OCI-LY3 (cell line): ENCODE measurements at regions not wholly inside any gene's neighbourhood (a gene's known extent, or its start where the extent isn't known, plus 50 kb on each side); places are given as distances from the start of the nearest gene placed in this dataset.

ENCODE experiments used
- H2AFZ ChIP-seq: fragments of 200-600, 300-600 bp; shearing (Covaris generic); 2 replicates; pipeline ENCODE4 v1.6.0; 2014; ENCODE audit warnings: antibody characterized with exemption, low read depth, low read length
- H3K27ac ChIP-seq: fragments of 200-600, 300-600 bp; sonication (generic); 2 replicates; pipeline ENCODE4 v1.5.1; 2014; ENCODE audit warnings: mild to moderate bottlenecking, low read length, moderate library complexity, mixed read lengths
- H3K27me3 ChIP-seq: fragments of 200-600, 300-600 bp; sonication (generic); 2 replicates; pipeline ENCODE4 v1.6.1; 2014; ENCODE audit warnings: low read depth, low read length, mixed read lengths
- H3K36me3 ChIP-seq: fragments of 200-600, 300-600 bp; sonication (generic); replicated peaks from 2 replicates; pipeline ENCODE3; 2014; ENCODE audit warnings: low read depth, low read length, mixed read lengths
- H3K4me1 ChIP-seq: fragments of 300-600, 200-600 bp; sonication (generic); 2 replicates; pipeline ENCODE4 v1.6.1; 2014; ENCODE audit warnings: low read length, mixed read lengths
- H3K4me2 ChIP-seq: fragments of 200-600, 300-600 bp; sonication (generic); 2 replicates; pipeline ENCODE4 v1.6.1; 2014; ENCODE audit warnings: low read length, mixed read lengths
- H3K4me3 ChIP-seq: fragments of 300-600, 200-600 bp; sonication (generic); 2 replicates; pipeline ENCODE4 v1.5.1; 2014; ENCODE audit warnings: antibody characterized with exemption, mild to moderate bottlenecking, low read length, moderate library complexity
- H3K79me2 ChIP-seq: fragments of 300-600, 200-600 bp; shearing (Covaris generic); 2 replicates; pipeline ENCODE4 v1.6.1; 2014; ENCODE audit warnings: mild to moderate bottlenecking, low read length, mixed read lengths
- H3K9ac ChIP-seq: fragments of 300-600, 200-600 bp; shearing (Covaris generic); 2 replicates; pipeline ENCODE4 v1.6.0; 2014; ENCODE audit warnings: mild to moderate bottlenecking, low read length, moderate library complexity
- H3K9me3 ChIP-seq: fragments of 200-600, 300-600 bp; shearing (Covaris generic); 2 replicates; pipeline ENCODE4 v1.6.1; 2014; ENCODE audit warnings: low read length, mixed read lengths; ENCODE audit not compliant: insufficient read depth
- H4K20me1 ChIP-seq: fragments of 200-600, 300-600 bp; sonication (generic); 2 replicates; pipeline ENCODE4 v1.6.1; 2016; ENCODE audit warnings: low read length, mixed read lengths; ENCODE audit not compliant: insufficient read depth
- EZH2phosphoT487 ChIP-seq: fragments of 200-600 bp; shearing (Covaris generic); IDR thresholded peaks from 2 replicates; pipeline ENCODE4 v1.6.1; 2018; ENCODE audit warnings: antibody characterized with exemption, mixed run types, low read depth
- TF ChIP-seq, protein P1 (sequence below): fragments of 200-600, 300-600 bp; sonication (generic); IDR thresholded peaks from 2 replicates; pipeline ENCODE4 v1.5.1; 2014; ENCODE audit warnings: antibody characterized with exemption, low read length, low read depth

DNA sequence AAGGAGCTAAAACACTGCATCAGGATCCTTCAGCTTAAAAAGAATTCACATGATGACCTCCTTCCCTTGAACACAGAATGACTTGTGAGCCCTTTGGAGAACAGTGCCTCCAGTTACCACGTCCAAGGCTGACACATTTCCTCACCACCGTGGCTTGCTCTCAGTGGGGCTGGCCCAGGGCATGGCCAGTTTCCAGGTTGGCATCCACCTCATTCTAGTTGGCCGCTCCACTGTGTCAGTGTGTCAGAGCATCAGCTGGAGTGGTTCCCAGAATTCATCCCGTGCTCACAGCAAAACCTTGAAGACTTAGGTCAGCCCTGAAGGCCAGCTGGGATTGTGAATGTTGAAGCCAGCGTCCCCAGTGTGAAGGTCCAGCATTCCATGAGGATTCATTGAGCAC is 158.5 kb downstream of the INSIG2 start:
- no peak overlapping the region for H3K4me2 ChIP-seq
- no peak overlapping the region for H3K27ac ChIP-seq
- TF ChIP-seq, protein P1, sequence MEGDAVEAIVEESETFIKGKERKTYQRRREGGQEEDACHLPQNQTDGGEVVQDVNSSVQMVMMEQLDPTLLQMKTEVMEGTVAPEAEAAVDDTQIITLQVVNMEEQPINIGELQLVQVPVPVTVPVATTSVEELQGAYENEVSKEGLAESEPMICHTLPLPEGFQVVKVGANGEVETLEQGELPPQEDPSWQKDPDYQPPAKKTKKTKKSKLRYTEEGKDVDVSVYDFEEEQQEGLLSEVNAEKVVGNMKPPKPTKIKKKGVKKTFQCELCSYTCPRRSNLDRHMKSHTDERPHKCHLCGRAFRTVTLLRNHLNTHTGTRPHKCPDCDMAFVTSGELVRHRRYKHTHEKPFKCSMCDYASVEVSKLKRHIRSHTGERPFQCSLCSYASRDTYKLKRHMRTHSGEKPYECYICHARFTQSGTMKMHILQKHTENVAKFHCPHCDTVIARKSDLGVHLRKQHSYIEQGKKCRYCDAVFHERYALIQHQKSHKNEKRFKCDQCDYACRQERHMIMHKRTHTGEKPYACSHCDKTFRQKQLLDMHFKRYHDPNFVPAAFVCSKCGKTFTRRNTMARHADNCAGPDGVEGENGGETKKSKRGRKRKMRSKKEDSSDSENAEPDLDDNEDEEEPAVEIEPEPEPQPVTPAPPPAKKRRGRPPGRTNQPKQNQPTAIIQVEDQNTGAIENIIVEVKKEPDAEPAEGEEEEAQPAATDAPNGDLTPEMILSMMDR: no peak
- no peak for TF ChIP-seq EZH2phosphoT487

GRCh38 chr2:118246079-118246478 is 157.8 kb downstream of the INSIG2 start:
- Histone ChIP-seq H2AFZ (no peak overlapping the region), H3K27ac (no peak overlapping the region), H3K4me2 (no peak overlapping the region), H3K9ac (no peak overlapping the region), H4K20me1 (no peaks in the 10 kb centered on the region), H3K4me3 (no peak overlapping the region), H3K27me3 (no peaks in the 10 kb centered on the region), H3K4me1 (peaks cover 11% of the 10 kb centered on the region), H3K9me3 (no peaks in the 10 kb centered on the region), H3K36me3 (no peaks in the 10 kb centered on the region), H3K79me2 (no peaks in the 10 kb centered on the region)
- no peak for TF ChIP-seq EZH2phosphoT487
- TF ChIP-seq, protein P1: no peak

More for the DNA sequence above, 158.5 kb downstream of the INSIG2 start:
- H3K9ac ChIP-seq: no peak overlapping the region
- H2AFZ ChIP-seq: no peak overlapping the region
- no peaks in the 10 kb centered on the region for H3K27me3 ChIP-seq
- no peaks in the 10 kb centered on the region for H3K36me3 ChIP-seq
- peaks cover 11% of the 10 kb centered on the region for H3K4me1 ChIP-seq
- H4K20me1 ChIP-seq: no peaks in the 10 kb centered on the region
- H3K4me3 ChIP-seq: no peak overlapping the region
- no peaks in the 10 kb centered on the region for H3K79me2 ChIP-seq
- no peaks in the 10 kb centered on the region for H3K9me3 ChIP-seq

- Histone ChIP-seq H3K4me1 (peaks cover 7% of the 10 kb centered on the region), H3K79me2 (no peaks in the 10 kb centered on the region), H3K36me3 (no peaks in the 10 kb centered on the region), H3K27ac (no peak overlapping the region), H3K27me3 (no peaks in the 10 kb centered on the region), H3K4me2 (no peak overlapping the region), H3K9ac (no peak overlapping the region), H3K9me3 (no peaks in the 10 kb centered on the region), H2AFZ (no peak overlapping the region), H4K20me1 (no peaks in the 10 kb centered on the region), H3K4me3 (no peak overlapping the region)
- TF ChIP-seq EZH2phosphoT487: no peak
- TF ChIP-seq, protein P1: no peak
Observed at GRCh38 chr2:118244686-118245085, 156.4 kb downstream of the INSIG2 start.

DNA sequence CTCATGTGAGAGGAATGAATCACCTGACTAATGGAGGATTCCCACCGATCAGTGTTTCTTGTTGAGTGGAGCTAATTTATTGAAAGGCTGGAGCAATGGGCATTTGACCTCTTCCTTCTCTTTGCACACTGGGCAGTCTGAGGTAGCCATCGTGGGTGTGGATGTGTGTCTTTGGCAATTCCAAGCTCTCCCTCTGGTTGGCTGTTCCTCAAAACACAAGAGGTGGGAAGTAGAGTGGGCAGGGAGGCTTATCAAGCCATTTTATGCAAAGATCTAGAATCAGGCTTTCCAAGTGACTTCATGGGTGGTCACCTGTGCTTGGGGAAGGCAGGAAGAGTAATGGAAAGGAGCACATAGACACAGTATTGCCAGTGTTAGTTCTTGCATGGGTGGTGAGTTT is 154.8 kb downstream of the INSIG2 start:
- no peaks in the 10 kb centered on the region for H3K79me2 ChIP-seq
- no peak overlapping the region for H3K9ac ChIP-seq
- no peak overlapping the region for H3K4me2 ChIP-seq
- TF ChIP-seq, protein P1: no peak
- no peak overlapping the region for H2AFZ ChIP-seq
- no peak overlapping the region for H3K27ac ChIP-seq
- no peaks in the 10 kb centered on the region for H3K4me1 ChIP-seq
- no peaks in the 10 kb centered on the region for H3K36me3 ChIP-seq
- no peaks in the 10 kb centered on the region for H3K27me3 ChIP-seq
- H4K20me1 ChIP-seq: no peaks in the 10 kb centered on the region
- no peaks in the 10 kb centered on the region for H3K9me3 ChIP-seq
- no peak overlapping the region for H3K4me3 ChIP-seq
